Mucosa of descending colon (tissue), 3 donors: ENCODE measurements at regions not wholly inside any gene's neighbourhood (a gene's known extent, or its start where the extent isn't known, plus 50 kb on each side); places are given as distances from the start of the nearest gene placed in this dataset.
"Not testable (repeated sequence)": the region's sequence is repeated elsewhere in the genome, so short reads cannot be mapped to it uniquely, and the experiment has no call there.

ENCODE experiments used
- ATAC-seq: fragments of 200-7000 bp; cut with Tn5 transposase; one replicate; pipeline ENCODE4 v1.9.1; 2020; ENCODE audit warnings: mild to moderate bottlenecking, moderate library complexity
- DNase-seq, 3 donors: peaks; one replicate each; pipeline ENCODE4 v3.0.0-alpha.2; 2020
- H3K36me3 ChIP-seq: fragments of 200-600 bp; one replicate; pipeline ENCODE4 v1.8.0; 2021; ENCODE audit warnings: low read depth, mild to moderate bottlenecking
- H3K4me1 ChIP-seq: fragments of 200-600 bp; one replicate; pipeline ENCODE4 v1.8.0; 2021; ENCODE audit warnings: low read depth, mild to moderate bottlenecking
- H3K4me3 ChIP-seq: fragments of 200-600 bp; one replicate; pipeline ENCODE4 v1.8.0; 2021; ENCODE audit warnings: mild to moderate bottlenecking
- H3K9me3 ChIP-seq: fragments of 200-600 bp; one replicate; pipeline ENCODE4 v1.8.0; 2021; ENCODE audit warnings: mild to moderate bottlenecking
- CTCF ChIP-seq: fragments of 200-600 bp; IDR thresholded peaks from one replicate; pipeline ENCODE4 v1.8.0; 2022; ENCODE audit warnings: antibody characterized with exemption, mild to moderate bottlenecking
- intact Hi-C, 2 donors: fragments of 100-400 bp; cut with DNase I in 1 of 2; cut with micrococcal nuclease in 1 of 2; formaldehyde crosslinking; loops; one replicate each; pipeline versions ENCODE4 v1.11.0 to v1.11.1; 2022; cut with DNase I, micrococcal nuclease
- donor health status: DM: no; HTN: no; CAD: no; lungs with moderate emphysema.
- donor health status: DM: no; HTN: no; CAD: no.
- donor health status: DM: no; HTN: yes; CAD: no.

DNA sequence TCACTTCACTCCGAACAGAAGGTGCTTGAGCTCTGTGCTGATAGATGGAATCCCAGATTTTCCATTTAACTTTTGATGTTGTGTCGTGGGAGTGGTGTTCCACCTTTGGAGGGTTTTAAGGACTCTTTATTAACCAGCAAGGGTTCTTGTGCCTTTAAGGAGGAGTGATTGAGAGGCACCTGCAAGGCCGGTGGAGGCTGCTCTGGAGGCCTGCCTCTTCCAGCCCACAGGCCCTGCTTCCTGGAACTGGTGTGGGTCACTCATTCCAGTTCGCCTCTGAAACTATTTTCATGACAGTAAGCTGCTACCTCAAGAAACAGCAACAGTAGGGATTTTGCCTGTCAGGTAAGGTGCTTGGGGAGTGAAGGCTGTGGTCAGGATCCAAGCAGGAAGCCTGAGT is 58.8 kb upstream of the APCDD1L start:
- intact Hi-C loops: no loop called here
- H3K4me1 ChIP-seq: no peaks in the 10 kb centered on the region
- DNase-seq: no peak
- TF ChIP-seq CTCF: no peak
- no peaks in the 10 kb centered on the region for H3K36me3 ChIP-seq
- no peaks in the 10 kb centered on the region for H3K9me3 ChIP-seq
- H3K4me3 ChIP-seq: no peak overlapping the region
- ATAC-seq: no peak

GRCh38 chr20:58573257-58573656 is 58.1 kb upstream of the APCDD1L start:
- H3K36me3 ChIP-seq: no peaks in the 10 kb centered on the region
- no peak for TF ChIP-seq CTCF
- DNase-seq (no peak), ATAC-seq (no peak)
- no peak overlapping the region for H3K4me3 ChIP-seq
- H3K9me3 ChIP-seq: no peaks in the 10 kb centered on the region
- no peaks in the 10 kb centered on the region for H3K4me1 ChIP-seq
- intact Hi-C loops: no loop called here

GRCh38 chr20:58572428-58572763 is 57.2 kb upstream of the APCDD1L start:
- H3K9me3 ChIP-seq, ATAC-seq, H3K36me3 ChIP-seq, DNase-seq, H3K4me1 ChIP-seq, H3K4me3 ChIP-seq, intact Hi-C loops: not testable (repeated sequence)

GRCh38 chr20:58571693-58572427 is 56.7 kb upstream of the APCDD1L start:
- no peaks in the 10 kb centered on the region for H3K9me3 ChIP-seq
- no peaks in the 10 kb centered on the region for H3K4me1 ChIP-seq
- no peak for TF ChIP-seq CTCF
- peak in 1 of 3 donors; percentile 12 for DNase-seq
- H3K4me3 ChIP-seq: no peak overlapping the region
- ATAC-seq: peak; percentile 21
- H3K36me3 ChIP-seq: no peaks in the 10 kb centered on the region
- intact Hi-C loops: no loop called here

GRCh38 chr20:58571356-58571692 is 56.1 kb upstream of the APCDD1L start:
- H3K4me3 ChIP-seq: no peak overlapping the region
- no peaks in the 10 kb centered on the region for H3K36me3 ChIP-seq
- intact Hi-C loops: no loop called here
- TF ChIP-seq CTCF: no peak
- peak; percentile 50 for ATAC-seq
- no peaks in the 10 kb centered on the region for H3K9me3 ChIP-seq
- DNase-seq: peak in 1 of 3 donors; percentile 8
- no peaks in the 10 kb centered on the region for H3K4me1 ChIP-seq

GRCh38 chr20:58570204-58570859 is 55.1 kb upstream of the APCDD1L start:
- TF ChIP-seq CTCF: no peak
- intact Hi-C loops: no loop called here
- no peak overlapping the region for H3K4me3 ChIP-seq
- H3K36me3 ChIP-seq: no peaks in the 10 kb centered on the region
- H3K4me1 ChIP-seq: no peaks in the 10 kb centered on the region
- ATAC-seq (no peak), DNase-seq (peak in 1 of 3 donors; percentile 9)
- no peaks in the 10 kb centered on the region for H3K9me3 ChIP-seq
